ENCODE measurements at regions not wholly inside any gene's neighbourhood (a gene's known extent, or its start where the extent isn't known, plus 50 kb on each side); places are given as distances from the start of the nearest gene placed in this dataset.

DNA sequence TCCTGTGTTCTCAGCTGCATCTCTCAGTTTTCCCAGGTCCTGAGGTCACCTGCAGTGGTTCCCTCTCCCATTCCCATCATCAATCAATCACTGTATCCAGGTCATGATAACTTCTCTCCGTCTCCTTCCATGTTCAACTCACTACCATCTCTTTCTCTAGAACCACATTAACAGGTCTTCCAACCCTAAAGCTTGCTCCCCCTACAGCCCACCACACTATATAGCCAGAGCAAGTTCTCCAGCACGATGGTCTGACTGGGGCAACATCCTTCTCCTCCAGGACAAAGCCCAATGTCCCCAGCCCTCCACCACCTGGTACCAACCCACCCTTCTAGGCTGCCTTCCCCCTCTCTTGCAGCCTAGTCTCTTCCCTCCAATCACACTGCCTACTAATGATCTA lies 241.6 kb downstream of the CDK5RAP2 start:
- DNase-seq (ENCODE audit: low read depth) (no peak), FAIRE-seq (peak; percentile 36)
- TF ChIP-seq, protein P1, sequence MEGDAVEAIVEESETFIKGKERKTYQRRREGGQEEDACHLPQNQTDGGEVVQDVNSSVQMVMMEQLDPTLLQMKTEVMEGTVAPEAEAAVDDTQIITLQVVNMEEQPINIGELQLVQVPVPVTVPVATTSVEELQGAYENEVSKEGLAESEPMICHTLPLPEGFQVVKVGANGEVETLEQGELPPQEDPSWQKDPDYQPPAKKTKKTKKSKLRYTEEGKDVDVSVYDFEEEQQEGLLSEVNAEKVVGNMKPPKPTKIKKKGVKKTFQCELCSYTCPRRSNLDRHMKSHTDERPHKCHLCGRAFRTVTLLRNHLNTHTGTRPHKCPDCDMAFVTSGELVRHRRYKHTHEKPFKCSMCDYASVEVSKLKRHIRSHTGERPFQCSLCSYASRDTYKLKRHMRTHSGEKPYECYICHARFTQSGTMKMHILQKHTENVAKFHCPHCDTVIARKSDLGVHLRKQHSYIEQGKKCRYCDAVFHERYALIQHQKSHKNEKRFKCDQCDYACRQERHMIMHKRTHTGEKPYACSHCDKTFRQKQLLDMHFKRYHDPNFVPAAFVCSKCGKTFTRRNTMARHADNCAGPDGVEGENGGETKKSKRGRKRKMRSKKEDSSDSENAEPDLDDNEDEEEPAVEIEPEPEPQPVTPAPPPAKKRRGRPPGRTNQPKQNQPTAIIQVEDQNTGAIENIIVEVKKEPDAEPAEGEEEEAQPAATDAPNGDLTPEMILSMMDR (IDR thresholded peaks at IDR 0.05; ENCODE audit: insufficient read depth, low read length, severe bottlenecking), result no peak
- Histone ChIP-seq H3K27me3 (ENCODE audit: control insufficient read depth, insufficient read depth, low read length) (no peaks in the 10 kb centered on the region), H3K4me3 (ENCODE audit: low read depth, low read length) (no peak overlapping the region), H3K36me3 (ENCODE audit: control insufficient read depth, insufficient read depth, low read length) (no peaks in the 10 kb centered on the region)

DNA sequence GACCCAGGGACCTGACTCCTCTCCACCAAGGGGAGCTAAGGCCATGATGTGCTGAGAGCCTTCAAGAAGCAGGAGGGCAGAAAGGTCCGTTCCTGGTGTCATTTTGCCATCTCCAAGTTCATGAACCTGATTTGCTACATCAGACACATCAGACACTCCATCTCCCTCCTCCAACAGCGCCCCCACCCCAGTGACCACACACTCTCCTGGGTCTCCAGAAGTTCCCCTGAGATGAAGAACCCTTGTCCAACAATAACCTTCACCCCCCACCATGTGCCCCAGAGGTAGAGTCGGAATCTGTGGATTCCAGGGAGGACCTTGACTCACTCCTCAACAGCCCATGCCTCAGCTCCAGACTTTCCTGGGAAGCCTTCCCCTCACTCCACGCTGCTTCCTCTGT lies 242.8 kb downstream of the CDK5RAP2 start:
- no peaks in the 10 kb centered on the region for H3K27me3 ChIP-seq (ENCODE audit: control insufficient read depth, insufficient read depth, low read length)
- TF ChIP-seq, protein P1 (IDR thresholded peaks at IDR 0.05; ENCODE audit: insufficient read depth, low read length, severe bottlenecking), result no peak

DNA sequence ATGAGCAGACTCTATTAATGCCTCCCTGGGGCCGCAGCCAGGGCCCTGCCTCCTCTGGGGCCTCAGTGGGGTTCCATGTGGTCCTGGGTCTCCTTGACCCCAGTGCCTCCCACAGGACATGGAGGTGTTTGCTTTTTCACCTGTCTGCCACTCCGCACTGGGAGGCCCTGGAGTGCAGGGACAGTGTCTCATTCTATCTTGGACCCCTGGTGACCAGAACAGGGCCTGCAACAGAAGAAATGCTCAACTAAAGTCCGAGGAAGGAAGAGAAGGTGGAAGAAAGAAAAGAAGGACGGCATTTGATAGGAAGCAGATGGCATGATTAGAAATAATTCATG lies 243.2 kb downstream of the CDK5RAP2 start:
- TF ChIP-seq, protein P1 (IDR thresholded peaks at IDR 0.05; ENCODE audit: insufficient read depth, low read length, severe bottlenecking), result no peak
- Histone ChIP-seq H3K4me3 (ENCODE audit: low read depth, low read length) (no peak overlapping the region), H3K27me3 (ENCODE audit: control insufficient read depth, insufficient read depth, low read length) (no peaks in the 10 kb centered on the region), H3K36me3 (ENCODE audit: control insufficient read depth, insufficient read depth, low read length) (no peaks in the 10 kb centered on the region)
- DNase-seq (ENCODE audit: low read depth), result no peak
- no peak for FAIRE-seq

More for the DNA sequence above, 242.8 kb downstream of the CDK5RAP2 start:
- H3K36me3 ChIP-seq (ENCODE audit: control insufficient read depth, insufficient read depth, low read length), result no peaks in the 10 kb centered on the region
- H3K4me3 ChIP-seq (ENCODE audit: low read depth, low read length), result no peak overlapping the region
- DNase-seq (ENCODE audit: low read depth), result no peak
- no peak for FAIRE-seq

DNA sequence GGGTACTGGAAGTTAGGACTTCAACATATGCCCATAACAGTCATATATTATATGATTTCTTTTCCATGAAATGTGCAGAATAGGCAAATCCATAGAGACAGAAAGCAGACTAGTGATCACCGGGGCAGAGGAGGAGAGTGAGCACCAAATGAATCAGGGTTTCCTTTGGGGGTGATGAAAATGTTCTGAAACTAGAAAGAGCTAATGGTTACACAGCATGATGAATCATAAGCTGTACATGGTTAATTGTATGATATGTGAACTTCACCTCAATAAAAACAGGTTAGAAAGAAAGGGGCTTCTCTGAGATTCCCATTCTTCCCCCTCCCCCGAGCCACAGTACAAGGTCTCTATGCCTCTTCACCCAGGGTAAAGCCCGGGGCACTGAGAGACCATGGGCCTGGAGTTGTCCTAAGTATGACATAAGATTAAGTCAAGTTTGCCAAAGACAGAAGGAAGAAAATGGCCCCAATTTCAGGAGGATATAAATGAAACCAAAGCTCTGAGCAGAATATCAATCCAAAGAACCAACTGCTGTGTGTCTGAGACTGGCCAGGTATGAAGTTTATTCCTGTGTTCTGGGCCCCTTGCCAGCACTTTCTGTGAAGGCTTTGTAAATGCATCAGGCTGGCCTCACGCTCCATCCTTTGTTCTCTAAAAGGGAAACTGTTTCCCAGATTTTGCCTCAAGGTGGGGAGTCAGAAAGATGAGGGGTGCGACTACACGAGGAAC lies 243.8 kb downstream of the CDK5RAP2 start:
- H3K4me3 ChIP-seq (ENCODE audit: low read depth, low read length), result no peak overlapping the region
- peak; percentile 81 for DNase-seq (ENCODE audit: low read depth)
- H3K27me3 ChIP-seq (ENCODE audit: control insufficient read depth, insufficient read depth, low read length), result no peaks in the 10 kb centered on the region
- no peaks in the 10 kb centered on the region for H3K36me3 ChIP-seq (ENCODE audit: control insufficient read depth, insufficient read depth, low read length)
- TF ChIP-seq, protein P1 (IDR thresholded peaks at IDR 0.05; ENCODE audit: insufficient read depth, low read length, severe bottlenecking), result no peak
- no peak for FAIRE-seq

DNA sequence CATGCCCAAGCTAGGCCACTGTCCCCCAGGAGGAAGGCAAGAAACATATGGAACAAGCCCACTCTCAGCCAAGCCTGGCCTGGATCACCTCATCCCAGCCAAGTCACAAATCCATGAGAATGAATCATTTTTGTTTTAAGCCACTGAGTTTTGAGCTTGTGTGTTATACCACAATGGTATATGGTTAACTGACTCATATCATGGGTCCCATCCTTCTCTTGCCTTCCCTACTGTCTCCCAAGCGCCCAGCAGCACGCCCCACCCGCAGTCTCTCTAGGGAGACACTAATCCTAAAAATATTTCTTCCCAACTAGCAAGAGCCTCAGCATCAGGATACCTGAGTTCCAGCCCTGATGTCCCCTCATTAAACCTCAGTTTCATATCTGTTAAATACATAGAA lies 248.1 kb downstream of the CDK5RAP2 start:
- FAIRE-seq (no peak), DNase-seq (ENCODE audit: low read depth) (peak; percentile 23)
- TF ChIP-seq, protein P1 (IDR thresholded peaks at IDR 0.05; ENCODE audit: insufficient read depth, low read length, severe bottlenecking), result no peak
- H3K27me3 ChIP-seq (ENCODE audit: control insufficient read depth, insufficient read depth, low read length), result no peaks in the 10 kb centered on the region
- H3K4me3 ChIP-seq (ENCODE audit: low read depth, low read length), result no peak overlapping the region
- no peaks in the 10 kb centered on the region for H3K36me3 ChIP-seq (ENCODE audit: control insufficient read depth, insufficient read depth, low read length)

DNA sequence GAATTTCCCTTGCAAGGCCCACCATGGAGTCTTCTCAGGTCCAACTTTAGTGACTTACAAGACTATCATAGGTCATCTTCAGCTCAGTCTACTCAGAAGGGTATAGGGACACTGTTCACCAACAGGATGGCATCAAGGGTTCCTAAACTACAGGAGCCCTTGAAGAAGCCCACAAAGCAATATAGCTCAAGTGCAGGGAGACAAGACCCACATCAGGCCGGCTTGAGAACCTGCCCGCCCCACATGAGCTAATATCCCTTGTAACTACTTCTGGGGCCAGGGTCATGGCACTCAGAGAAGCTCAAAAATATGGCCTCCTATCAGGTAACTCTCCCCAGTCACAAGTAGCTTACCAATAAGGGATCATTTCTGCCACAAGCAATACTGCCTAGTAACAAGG lies 249.9 kb downstream of the CDK5RAP2 start:
- FAIRE-seq (no peak), DNase-seq (ENCODE audit: low read depth) (no peak)
- no peaks in the 10 kb centered on the region for H3K27me3 ChIP-seq (ENCODE audit: control insufficient read depth, insufficient read depth, low read length)
- no peaks in the 10 kb centered on the region for H3K36me3 ChIP-seq (ENCODE audit: control insufficient read depth, insufficient read depth, low read length)
- TF ChIP-seq, protein P1 (IDR thresholded peaks at IDR 0.05; ENCODE audit: insufficient read depth, low read length, severe bottlenecking), result no peak
- no peak overlapping the region for H3K4me3 ChIP-seq (ENCODE audit: low read depth, low read length)

Measured in bronchial epithelial cell (primary cell).